GM23338 (cell line): ENCODE measurements at regions not wholly inside any gene's neighbourhood (a gene's known extent, or its start where the extent isn't known, plus 50 kb on each side); places are given as distances from the start of the nearest gene placed in this dataset.

Experiments
- CREB1 ChIP-seq: fragments of 250-450 bp; sonication (Bioruptor Pico); IDR thresholded peaks from 2 replicates; pipeline ENCODE4 v1.5.0; 2020; ENCODE audit warnings: low read depth, mild to moderate bottlenecking, moderate library complexity
- CTCF ChIP-seq, 2 experiments: fragments of 200-600 bp in 1 of 2; sonication (generic) in 1 of 2; conservative IDR thresholded peaks; 2 replicates each; pipeline versions ENCODE4 v1.5.1 to v1.6.1; 2016 to 2017; ENCODE audit warnings: antibody characterized with exemption in 2 of 2, low read depth in 2 of 2, mild to moderate bottlenecking in 2 of 2, moderate library complexity in 1 of 2
- ETS1 ChIP-seq: IDR thresholded peaks from 2 replicates; pipeline ENCODE4 v1.6.1; 2016; ENCODE audit warnings: antibody characterized with exemption
- EZH2 ChIP-seq: fragments of 200-600 bp; sonication (generic); IDR thresholded peaks from one replicate; pipeline ENCODE4 v1.8.0; 2017; ENCODE audit warnings: antibody characterized with exemption, mild to moderate bottlenecking, low read depth; ENCODE audit not compliant: unreplicated experiment
- EZH2phosphoT487 ChIP-seq: fragments of 200-600 bp; sonication (generic); IDR thresholded peaks from one replicate; pipeline ENCODE4 v1.8.1; 2018; ENCODE audit warnings: antibody characterized with exemption; ENCODE audit not compliant: unreplicated experiment
- JUNB ChIP-seq: IDR thresholded peaks from one replicate; pipeline ENCODE4 v1.6.1; 2016; ENCODE audit warnings: antibody characterized with exemption; ENCODE audit not compliant: unreplicated experiment
- NANOG ChIP-seq: IDR thresholded peaks from 2 replicates; pipeline ENCODE4 v1.6.1; 2016; ENCODE audit warnings: antibody characterized with exemption, borderline replicate concordance
- POLR2AphosphoS5 ChIP-seq: IDR thresholded peaks from 2 replicates; pipeline ENCODE4 v1.6.1; 2016; ENCODE audit warnings: antibody characterized with exemption, low read depth
- REST ChIP-seq: IDR thresholded peaks from one replicate; pipeline ENCODE4 v1.6.1; 2018; ENCODE audit warnings: antibody characterized with exemption; ENCODE audit not compliant: unreplicated experiment
- STAT1 ChIP-seq: IDR thresholded peaks from one replicate; pipeline ENCODE4 v1.6.1; 2016; ENCODE audit warnings: antibody characterized with exemption; ENCODE audit not compliant: unreplicated experiment
- ZNF114 ChIP-seq: fragments of 250-450 bp; sonication (Bioruptor Pico); IDR thresholded peaks from 2 replicates; pipeline ENCODE4 v1.5.0; 2020; ENCODE audit warnings: mild to moderate bottlenecking, moderate library complexity
- ZNF331 ChIP-seq: fragments of 250-450 bp; sonication (Bioruptor Pico); IDR thresholded peaks from 2 replicates; pipeline ENCODE4 v1.5.0; 2020; ENCODE audit warnings: low read depth, mild to moderate bottlenecking, moderate library complexity

- TF ChIP-seq CTCF (conservative IDR thresholded peaks at IDR 0.05; ENCODE audit: low read depth in 2 of 2) (no peak), POLR2AphosphoS5 (no peak), EZH2 (no peak), ETS1 (no peak), CREB1 (CRISPR knock-in tag) (no peak), EZH2phosphoT487 (no peak), REST (no peak), ZNF331 (CRISPR knock-in tag) (no peak), JUNB (no peak), ZNF114 (CRISPR knock-in tag) (no peak), STAT1 (no peak), NANOG (no peak)
These were observed 1136.3 kb upstream of the ACO1 start for GRCh38 chr9:31248156-31248555.
